NCI-H82 treated with DMSO at 0.1 percent for 48 hours (cell line): ENCODE measurements at regions not wholly inside any gene's neighbourhood (a gene's known extent, or its start where the extent isn't known, plus 50 kb on each side); places are given as distances from the start of the nearest gene placed in this dataset.
"Not testable (repeated sequence)": the region's sequence is repeated elsewhere in the genome, so short reads cannot be mapped to it uniquely, and the experiment has no call there.

Experiments
- DNase-seq: peaks from one replicate; lab custom pipeline; 2025; ENCODE audit not compliant: unreplicated experiment; lab: John Stamatoyannopoulos, UW

GRCh38 chr1:173394813-173395212 is 82.3 kb upstream of the PRDX6 start:
- DNase-seq, result not testable (repeated sequence)

- DNase-seq, result no peak
Measured at GRCh38 chr1:173395762-173396161, 81.4 kb upstream of the PRDX6 start.

DNA sequence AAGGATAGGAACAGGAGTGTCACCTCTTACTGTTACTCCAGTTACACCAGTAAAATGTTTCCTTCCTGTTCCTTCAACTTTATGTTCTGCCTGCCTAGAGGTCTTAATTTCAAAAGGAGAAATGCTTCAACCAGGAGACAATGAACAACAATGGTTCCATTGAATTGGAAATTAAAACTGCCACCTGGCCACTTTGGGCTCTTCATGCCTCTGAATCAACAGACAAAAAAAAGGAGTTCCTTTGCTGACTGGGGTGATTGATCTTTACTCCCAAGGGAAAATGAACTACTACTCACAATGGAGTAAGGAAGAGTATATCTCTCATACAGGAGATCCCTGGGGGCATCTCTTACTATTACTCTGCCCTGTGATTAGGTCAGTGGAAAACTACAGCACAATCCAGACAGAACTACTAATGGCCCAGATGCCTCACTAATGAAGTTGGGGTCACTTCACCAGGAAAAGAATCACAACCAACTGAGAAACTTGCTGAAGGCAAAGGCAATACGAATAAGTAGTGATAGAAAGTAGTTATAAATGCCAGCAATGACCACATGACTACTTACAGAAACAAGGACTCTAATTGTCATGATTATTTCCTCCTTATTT is 76.6 kb upstream of the PRDX6 start:
- DNase-seq, result no peak

GRCh38 chr1:173403996-173404395 is 73.1 kb upstream of the PRDX6 start:
- DNase-seq, result no peak

GRCh38 chr1:173405281-173405680 is 71.9 kb upstream of the PRDX6 start:
- no peak for DNase-seq

- DNase-seq, result no peak
Measured at GRCh38 chr1:173405834-173406233, 71.3 kb upstream of the PRDX6 start.

DNA sequence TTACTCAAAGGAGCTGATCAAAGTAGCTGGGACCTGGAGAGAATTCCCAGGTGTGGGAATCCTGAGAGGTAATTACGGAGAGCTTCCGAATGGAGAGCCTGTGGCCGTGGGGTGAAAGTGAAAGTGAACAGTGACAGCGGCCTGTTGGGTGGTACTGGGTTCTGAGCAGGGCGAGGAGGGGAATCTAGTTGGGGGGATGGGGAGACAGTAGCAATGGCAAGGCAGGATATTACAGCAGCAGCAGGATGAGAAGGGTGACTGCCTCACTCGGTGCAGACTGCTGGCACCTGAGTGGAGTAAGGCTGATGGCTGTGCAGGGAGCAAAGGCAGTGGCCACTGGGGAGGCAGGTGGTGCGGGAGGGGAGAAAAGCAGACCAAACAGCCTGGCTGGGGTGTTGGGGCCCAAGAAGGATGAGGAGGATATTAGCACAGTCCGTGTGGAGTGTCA is 70.3 kb upstream of the PRDX6 start:
- no peak for DNase-seq

- DNase-seq, result no peak
Measured at GRCh38 chr1:173407846-173408245, 69.3 kb upstream of the PRDX6 start.

DNA sequence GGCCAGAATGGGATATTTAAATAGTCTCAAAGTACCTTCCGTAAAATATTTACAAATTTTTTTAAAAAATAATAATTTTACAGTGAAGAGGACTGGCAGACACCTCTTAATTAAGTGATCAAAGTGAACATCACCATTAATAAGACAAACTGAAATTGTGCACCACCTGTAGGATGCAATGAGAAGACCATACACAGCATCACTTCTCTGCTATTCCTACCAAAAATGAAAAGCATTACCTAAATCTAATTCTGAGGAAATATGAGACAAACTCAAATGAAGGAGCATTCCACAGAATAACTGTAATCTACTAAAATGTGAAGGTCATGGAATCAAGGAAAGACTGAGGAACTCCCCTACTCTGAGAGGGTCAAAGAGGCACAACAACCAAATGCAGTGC is 68.2 kb upstream of the PRDX6 start:
- no peak for DNase-seq

GRCh38 chr1:173409613-173410012 is 67.5 kb upstream of the PRDX6 start:
- DNase-seq, result no peak

DNA sequence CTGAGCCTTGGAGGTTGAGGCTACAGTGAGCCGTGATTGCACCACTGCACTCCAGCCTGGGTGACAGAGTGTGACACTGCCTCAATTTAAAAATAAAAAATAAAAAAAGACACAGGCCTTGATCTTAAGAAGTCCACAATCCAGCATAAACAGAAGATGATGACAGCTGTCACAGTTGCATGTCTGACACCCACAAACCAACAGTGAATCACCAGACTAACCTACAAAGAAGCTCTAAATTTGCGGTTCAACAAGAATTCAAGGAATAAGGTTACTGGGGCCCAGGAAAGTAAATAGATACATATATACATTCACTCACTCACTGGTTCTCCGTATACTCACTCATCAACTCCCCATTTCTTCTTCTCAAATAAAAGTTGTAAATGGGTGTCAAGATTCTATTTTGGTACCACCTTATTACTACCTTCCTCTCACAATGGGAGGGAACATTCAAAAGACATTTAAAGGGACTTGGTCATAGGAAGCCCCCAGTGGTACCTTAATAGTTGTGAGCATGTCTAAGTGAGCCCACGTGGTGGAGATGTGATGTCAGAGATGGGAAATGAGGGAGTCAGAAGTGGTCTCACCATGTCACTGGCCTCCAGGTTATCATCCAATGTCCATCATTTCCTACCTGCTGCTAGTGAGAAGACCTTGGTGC is 66.9 kb upstream of the PRDX6 start:
- no peak for DNase-seq

GRCh38 chr1:173410794-173411236 is 66.3 kb upstream of the PRDX6 start:
- no peak for DNase-seq

DNA sequence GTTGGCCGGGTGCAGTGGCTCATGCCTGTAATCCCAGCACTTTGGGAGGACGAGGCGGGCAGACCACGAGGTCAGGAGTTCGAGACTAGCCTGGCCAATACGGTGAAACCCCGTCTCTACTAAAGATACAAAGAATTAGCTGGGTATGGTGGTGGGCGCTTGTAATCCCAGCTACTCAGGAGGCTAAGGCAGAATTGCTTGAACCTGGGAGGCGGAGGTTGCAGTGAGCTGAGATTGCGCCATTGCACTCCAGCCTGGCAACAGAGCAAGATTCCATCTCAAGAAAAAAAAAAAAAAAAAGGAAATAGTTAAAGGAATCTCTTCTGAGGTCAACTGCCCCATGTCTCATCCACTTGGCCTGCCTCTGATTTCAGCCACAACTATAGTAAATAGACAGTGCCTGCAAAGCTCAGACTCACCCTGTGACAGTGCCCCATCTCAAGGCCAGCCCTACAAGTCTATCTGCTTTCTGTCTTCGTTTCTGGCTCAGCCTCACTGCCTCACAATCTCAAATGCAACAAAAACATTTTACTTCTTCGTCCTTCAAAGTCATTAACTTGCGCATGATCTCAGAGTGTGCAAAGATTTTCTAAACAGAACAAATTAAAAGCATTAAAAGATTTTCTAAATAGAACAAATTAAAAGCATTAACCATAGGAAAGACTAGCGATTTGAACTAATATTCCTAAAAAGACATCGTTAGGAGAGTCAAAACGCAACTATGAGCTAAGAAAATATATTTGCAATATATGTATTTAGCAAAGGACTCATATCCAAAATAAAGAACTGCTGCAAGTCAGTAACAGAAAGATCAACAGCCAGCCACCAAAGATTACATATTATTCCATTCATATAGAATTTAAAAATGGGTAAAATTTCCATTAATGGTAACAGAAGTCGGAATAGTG is 65.0 kb upstream of the PRDX6 start:
- no peak for DNase-seq

DNA sequence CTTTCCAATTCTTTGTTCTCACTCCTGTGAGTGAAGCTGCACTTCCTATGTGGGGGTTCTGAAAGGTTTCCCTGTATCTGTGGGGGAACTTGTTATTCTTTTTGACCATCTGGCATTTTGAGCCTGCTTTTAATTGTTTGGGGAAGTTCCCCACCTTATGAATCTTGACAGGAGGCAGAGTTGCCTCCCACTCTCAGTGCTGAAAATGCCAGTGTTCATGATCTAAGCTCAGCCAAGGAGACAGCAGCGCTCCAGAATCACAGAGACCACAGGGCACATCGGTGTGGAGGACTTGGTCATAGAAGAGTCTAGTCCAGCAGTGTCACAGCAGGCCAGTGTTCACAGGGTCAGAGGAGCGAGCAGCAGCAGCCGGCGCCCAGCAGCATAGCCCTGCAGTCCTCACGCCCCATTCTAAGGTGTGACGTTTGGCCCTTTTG is 63.8 kb upstream of the PRDX6 start:
- DNase-seq, result no peak

GRCh38 chr1:173414136-173414535 is 63.0 kb upstream of the PRDX6 start:
- DNase-seq, result no peak

GRCh38 chr1:173414539-173415226 is 62.5 kb upstream of the PRDX6 start:
- no peak for DNase-seq

DNA sequence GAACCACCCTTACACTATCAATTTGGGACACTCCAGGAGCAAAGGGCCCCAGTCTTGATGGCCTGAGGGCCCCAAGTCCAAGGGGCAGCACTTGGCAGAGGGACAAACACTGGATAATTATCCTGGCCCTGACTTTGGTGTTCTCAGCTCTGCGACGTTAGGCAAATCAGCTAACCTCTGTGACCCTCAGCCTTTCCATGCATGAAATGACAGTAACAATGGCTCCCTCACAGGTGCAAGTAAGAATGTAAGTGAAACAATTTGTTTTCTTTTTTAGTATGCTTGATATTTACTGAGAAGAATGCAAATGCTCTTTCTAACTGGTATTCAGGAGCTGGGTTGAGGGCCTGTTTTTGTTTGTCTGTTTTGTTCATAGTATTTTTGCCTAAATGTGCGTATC is 61.6 kb upstream of the PRDX6 start:
- DNase-seq, result no peak

GRCh38 chr1:173415905-173416450 is 61.2 kb upstream of the PRDX6 start:
- no peak for DNase-seq

- no peak for DNase-seq
Measured at GRCh38 chr1:173417563-173417962, 59.6 kb upstream of the PRDX6 start.

DNA sequence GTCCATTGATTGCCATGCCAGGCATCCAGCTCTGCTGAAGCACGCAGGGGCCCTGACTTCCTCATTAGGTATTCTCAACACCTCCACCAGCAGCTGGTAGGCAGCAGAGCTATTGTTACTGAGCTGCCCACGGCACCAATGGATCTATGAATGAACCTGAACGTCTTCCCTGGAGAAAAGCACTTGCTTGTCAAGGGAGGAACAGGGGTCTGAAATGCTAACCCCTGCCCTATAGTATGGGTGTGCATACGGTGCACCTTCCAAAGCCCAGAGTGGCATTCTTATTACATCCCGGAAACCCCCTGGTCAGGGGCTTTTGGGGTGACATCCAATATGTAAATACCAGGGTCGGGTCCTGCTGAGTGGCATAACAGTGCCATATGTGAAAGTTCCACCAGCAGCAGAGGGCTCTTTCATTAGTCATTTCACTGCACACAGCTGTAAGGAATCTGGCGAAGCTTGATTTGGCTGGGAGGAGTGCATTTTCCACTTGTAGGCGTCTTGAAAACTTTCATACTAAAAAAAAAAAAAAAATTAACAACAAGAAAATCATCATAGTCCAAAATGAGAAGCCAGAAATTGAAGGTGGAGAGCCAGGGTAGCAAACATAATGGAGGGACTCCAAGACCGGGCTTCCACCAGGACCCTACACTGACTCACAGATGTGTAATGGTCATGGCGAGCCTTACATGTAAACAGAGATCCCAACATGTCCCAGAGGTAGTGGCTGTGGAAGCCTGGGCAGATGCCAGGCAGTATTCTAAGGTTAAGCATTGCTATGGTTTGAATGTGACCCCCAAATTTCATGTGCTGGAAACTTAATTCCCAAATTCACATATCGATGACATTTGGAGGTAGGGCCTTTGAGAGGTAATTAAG is 58.8 kb upstream of the PRDX6 start:
- DNase-seq, result no peak
